Stimulated activated CD4-positive, alpha-beta T cell treated with anti-CD3 and anti-CD28 coated beads, Interleukin-15, amount 100 ng/mL, for 1 hour (primary cell): ENCODE measurements at regions not wholly inside any gene's neighbourhood (a gene's known extent, or its start where the extent isn't known, plus 50 kb on each side); places are given as distances from the start of the nearest gene placed in this dataset.
A peak's percentile ranks its signal among the peaks of the same experiment; 100 is the strongest.
"Not testable (repeated sequence)": the region's sequence is repeated elsewhere in the genome, so short reads cannot be mapped to it uniquely, and the experiment has no call there.

Experiments
- DNase-seq, 2 donors: peaks; one replicate each; pipeline ENCODE4 v3.0.0-alpha.2; 2020; ENCODE audit warnings: low read depth in 1 of 2, low spot score in 1 of 2

DNA sequence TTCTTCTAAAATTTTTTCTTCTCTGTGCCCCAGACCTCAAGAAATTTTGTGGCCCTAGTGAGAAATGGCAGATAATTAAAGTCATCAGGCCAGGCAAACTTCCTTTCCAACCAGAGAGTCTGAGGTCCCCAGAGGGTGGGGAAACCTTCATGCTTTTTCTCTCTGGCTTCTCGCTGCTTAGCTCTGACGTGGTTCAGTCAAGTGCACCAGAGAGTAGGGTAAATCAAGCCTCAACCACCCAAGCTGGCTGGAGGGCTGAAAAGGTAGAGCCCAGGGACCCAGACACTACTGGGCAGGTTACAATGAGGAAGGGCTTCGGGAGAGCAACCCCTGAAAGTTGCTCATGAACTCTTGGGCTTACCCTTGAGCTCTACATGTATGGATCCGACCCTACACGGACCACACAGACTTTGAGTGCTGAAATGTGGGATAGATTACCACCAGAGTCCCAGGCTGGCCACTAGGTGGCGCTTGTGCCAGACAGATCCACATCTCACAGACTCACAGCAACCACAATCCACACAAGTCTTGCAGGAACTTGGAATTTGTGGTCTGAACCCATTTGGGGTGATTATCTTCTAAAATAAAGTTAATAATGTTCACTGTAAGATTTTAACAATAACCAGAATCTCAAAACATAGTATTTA lies 323.5 kb downstream of the KLF13 start:
- peak in 1 of 2 donors; percentile 50 for DNase-seq

GRCh38 chr15:31656915-31657314 lies 330.3 kb downstream of the KLF13 start:
- DNase-seq, result not testable (repeated sequence)

GRCh38 chr15:31660816-31661215 lies 334.2 kb downstream of the KLF13 start:
- DNase-seq, result no peak

DNA sequence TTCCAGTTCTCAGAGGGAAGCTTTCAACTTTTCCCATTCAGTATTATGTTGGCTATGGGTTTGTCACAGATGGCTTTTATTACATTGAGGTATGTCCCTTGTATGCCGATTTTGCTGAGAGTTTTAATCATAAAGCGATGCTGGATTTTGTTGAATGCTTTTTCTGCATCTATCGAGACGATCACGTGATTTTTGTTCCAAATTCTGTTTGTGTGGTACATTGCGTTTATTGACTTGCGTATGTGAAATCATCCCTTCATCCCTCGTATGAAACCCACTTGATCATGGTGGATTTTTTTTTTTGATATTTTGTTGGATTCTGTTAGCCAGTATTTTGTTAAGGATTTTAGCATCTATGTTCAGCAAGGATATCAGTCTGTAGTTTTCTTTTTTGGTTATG lies 339.1 kb downstream of the KLF13 start:
- DNase-seq, result not testable (repeated sequence)

DNA sequence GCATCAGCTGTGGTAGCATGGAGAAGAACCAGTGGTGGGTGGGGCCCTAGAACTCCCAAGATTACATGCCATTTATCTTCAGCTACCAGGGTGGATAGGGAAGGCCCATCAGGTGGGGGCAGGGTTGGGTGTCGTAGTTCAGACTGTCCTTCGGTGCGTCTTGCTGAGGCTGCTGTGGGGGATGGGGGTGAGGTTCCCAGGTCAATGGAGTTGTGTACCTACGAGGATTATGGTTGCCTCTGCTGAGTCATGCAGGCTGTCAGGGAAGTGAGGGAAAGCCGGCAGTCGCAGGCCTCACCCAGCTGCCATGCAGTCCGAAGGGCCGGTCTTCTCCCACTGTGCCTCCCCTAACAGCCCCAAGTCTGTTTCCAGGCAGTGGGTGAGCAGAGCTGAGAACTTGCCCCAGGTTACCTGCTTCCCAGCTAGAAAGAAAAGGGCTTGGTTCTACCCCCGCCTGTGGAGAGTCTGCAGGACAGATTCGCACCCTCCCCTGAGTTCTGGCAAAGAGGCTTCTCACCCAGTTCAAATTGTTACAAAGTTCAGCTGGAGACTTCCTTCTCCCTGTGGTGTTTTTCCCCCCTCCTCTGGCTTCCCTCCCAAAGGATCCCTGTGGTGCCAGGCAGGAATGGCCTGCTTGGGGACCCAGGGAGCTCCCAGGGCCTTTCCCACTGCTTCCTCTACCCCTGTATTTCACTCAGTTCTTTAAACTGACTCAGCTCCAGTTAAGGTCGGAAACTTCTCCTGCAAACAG lies 342.7 kb downstream of the KLF13 start:
- DNase-seq, result not testable (repeated sequence)

GRCh38 chr15:31673263-31673662 lies 346.6 kb downstream of the KLF13 start:
- DNase-seq, result not testable (repeated sequence)

DNA sequence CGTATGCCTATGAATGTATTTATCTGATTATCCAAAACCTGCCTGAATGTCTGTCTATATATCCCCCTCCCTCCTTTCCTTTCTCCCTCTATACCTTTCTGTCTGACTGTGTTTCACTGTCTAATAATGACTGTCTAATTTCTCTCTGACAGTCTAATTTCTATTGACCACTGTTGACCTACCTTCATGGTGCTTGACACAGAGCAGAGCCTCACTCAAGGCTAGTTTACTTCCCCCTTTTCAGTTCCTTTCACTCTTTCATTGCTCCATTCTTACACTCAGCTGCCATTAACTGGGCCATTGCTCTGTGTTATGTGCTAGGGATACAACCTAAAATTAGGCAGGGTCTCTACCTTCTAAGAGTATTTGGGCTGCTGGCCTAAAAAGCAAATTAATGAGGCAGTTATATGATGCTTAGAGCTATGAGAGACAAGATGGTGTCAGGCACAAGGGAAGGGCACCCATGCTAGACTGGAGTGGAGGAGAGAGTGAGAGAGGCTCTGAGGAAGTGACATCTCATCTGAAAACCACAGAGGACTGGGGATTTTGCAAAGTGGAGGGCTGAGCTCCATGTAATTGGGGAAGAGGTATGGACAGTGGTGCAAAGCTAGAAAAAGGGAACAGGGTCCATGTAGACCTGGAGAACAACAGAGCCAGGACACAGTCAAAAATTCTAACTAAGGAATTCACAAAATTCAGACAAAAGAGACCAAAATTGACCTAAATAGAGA lies 348.6 kb upstream of the CHRNA7 start:
- not testable (repeated sequence) for DNase-seq

- DNase-seq, result not testable (repeated sequence)
Observed at GRCh38 chr15:31687088-31687487, 343.2 kb upstream of the CHRNA7 start.

GRCh38 chr15:31696509-31696908 lies 333.8 kb upstream of the CHRNA7 start:
- DNase-seq, result not testable (repeated sequence)

DNA sequence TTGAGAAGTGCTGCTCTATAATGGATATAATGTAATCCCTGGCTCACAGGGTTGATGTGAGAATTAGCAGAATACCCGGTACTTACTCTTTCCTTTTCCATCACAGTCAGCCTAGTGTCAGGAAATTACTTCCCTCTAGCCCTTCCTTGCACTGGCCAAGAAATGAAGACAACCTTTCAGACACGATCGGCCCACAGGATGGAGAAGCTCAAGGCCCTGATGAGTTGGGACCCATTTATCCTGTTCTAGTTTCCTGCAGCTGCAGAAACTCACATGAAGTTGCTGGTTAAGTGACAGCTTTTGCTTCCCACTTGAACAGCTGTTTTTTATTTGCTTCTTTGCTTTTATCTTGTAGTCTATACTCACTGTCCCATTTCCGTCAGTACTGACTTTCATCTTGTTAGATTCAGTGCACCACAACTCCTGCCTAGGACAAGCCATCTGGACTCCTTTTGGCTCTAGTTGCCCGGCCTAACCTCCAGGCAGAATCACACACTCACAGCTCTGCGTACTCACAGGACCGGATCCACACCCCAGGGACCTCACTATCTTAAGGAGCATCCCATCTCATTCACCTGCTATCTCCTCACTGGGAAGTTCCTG lies 325.1 kb upstream of the CHRNA7 start:
- not testable (repeated sequence) for DNase-seq

DNA sequence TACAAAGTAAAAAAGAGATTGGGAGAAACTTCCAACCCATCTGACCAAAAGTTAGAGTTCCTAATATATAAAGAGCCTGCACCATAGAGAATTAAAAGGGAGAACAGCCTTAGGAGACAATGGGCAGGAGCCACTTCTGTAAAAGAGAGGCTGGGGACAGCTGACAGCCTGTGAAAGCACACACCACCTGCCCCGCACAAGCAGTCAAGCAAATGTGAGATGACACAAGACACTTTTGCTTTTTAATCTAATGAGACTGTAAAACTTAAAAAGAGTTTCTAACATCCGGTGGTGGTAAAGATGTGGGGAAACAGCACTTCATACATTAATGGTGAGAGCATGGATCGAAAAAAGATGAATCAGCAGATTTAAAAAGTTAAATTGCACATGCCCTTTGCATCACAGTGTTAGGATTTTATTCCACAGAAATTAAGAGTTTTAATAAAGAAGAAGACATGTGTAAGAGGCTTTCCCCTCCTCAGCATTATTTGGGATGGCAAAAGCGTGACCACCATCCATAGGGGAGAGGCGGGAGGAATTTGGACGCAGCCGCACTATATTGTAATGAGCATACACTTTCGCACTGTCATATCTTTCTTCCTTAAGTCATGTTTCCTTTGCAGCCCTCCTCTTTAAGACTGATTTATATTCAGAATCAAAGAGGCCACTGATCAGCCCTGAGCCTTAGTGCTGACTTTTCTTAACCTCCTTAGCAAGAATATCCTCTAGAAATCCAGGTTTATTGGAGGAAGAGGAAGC lies 322.2 kb upstream of the CHRNA7 start:
- DNase-seq, result not testable (repeated sequence)

- not testable (repeated sequence) for DNase-seq
Observed at GRCh38 chr15:31708703-31709327, 321.5 kb upstream of the CHRNA7 start.

DNA sequence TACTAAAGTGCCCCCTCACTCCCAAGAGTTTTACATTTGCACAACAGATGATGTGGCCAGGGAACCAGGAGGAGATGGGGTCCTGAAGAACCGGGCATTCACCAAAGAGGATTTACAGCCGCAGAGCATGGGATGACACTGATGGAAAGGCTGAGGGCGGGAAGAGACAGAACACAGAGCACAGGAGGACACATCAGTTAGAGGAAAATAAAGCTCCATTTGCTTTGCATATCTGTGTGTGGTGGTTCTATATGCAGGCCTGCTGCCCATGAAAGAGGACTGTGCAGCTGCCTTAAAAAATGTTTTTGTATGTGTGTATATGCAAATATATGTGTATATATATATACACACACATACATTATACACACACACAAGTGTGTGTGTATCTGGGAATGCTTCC lies 320.8 kb upstream of the CHRNA7 start:
- not testable (repeated sequence) for DNase-seq

- DNase-seq, result not testable (repeated sequence)
Observed at GRCh38 chr15:31710806-31711205, 319.5 kb upstream of the CHRNA7 start.

- DNase-seq, result not testable (repeated sequence)
Observed at GRCh38 chr15:31715208-31715607, 315.1 kb upstream of the CHRNA7 start.

- not testable (repeated sequence) for DNase-seq
Observed at GRCh38 chr15:31718625-31719024, 311.7 kb upstream of the CHRNA7 start.

DNA sequence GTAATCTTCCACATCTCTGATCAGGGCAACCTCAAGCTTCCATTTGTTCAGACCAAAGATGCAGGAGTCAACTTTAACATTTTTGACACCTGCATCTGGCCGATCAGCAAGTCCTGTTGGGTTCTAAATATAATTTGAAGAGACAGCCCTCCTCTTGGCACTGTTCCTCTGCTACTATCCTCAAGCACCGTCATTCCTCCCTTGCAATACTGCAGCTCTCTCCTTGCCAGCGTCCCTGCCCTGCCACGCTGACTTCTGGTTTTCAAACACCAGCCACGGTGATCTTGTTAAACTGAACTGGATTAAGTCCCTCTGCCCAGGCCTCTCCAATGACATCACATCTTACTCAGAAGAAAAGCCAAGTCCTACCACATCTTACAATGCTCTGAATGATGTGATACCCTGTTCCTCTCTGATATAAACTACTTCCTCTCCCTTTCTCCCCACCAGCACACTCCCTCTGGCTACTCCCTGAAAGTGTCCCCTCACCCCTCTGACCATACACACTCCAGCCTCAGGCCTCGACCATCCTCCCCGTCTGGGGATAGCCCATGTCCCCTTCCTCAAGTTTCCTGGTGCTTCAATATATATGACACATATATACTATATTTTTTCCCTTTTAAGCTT lies 310.8 kb upstream of the CHRNA7 start:
- DNase-seq, result not testable (repeated sequence)

GRCh38 chr15:31723019-31723418 lies 307.3 kb upstream of the CHRNA7 start:
- not testable (repeated sequence) for DNase-seq

GRCh38 chr15:31724903-31725302 lies 305.4 kb upstream of the CHRNA7 start:
- DNase-seq, result not testable (repeated sequence)

DNA sequence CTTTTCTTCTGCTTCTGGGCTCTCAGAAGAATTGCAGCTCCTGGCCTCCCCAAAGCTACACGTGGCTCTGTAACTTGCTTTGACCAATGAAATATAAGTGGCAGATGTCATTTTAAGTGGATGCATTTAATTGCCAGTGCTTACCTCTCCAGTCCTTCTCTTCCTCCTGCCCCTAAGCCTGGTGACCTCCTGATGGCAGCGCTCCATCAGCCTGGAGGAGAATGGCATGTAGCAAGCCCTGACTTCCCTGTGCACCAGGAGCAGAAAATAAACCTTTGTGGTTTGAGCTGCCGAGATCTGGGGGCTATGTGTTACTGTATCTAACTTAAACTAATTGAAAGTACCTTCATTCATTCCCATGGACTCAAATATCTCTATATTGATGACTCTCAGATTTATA lies 304.7 kb upstream of the CHRNA7 start:
- not testable (repeated sequence) for DNase-seq
